Non-pigmented ciliary epithelial cell (primary cell): ENCODE measurements at regions not wholly inside any gene's neighbourhood (a gene's known extent, or its start where the extent isn't known, plus 50 kb on each side); places are given as distances from the start of the nearest gene placed in this dataset.
"Not testable (repeated sequence)": the region's sequence is repeated elsewhere in the genome, so short reads cannot be mapped to it uniquely, and the experiment has no call there.

Experiments used
- DNase-seq: peaks from one replicate; pipeline ENCODE4 v3.0.0-alpha.2; 2010; ENCODE audit warnings: low read depth

GRCh38 chrX:4091046-4091760 lies 377.8 kb upstream of the PRKX start:
- no peak for DNase-seq

DNA sequence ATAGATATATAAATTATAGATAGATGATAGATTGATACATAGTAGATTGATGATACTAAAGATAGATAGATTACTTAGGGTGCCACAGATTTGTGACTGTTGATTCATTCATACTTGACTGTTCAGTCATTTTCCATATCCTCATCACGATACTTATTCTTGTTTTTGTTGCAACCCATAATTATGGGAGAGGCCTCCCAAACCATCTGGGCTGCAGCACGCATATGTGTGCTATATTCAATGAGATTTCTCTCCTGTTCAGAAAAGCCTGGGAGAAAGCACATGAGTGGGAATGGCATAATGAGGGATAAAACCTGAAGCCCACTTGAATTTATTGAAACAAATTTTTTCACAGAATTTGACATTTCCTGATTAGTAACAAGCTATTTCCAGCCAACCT lies 346.4 kb upstream of the PRKX start:
- no peak for DNase-seq

- no peak for DNase-seq
Measured at GRCh38 chrX:4043951-4044350, 330.5 kb upstream of the PRKX start.

GRCh38 chrX:4035874-4036273 lies 322.4 kb upstream of the PRKX start:
- DNase-seq = no peak

DNA sequence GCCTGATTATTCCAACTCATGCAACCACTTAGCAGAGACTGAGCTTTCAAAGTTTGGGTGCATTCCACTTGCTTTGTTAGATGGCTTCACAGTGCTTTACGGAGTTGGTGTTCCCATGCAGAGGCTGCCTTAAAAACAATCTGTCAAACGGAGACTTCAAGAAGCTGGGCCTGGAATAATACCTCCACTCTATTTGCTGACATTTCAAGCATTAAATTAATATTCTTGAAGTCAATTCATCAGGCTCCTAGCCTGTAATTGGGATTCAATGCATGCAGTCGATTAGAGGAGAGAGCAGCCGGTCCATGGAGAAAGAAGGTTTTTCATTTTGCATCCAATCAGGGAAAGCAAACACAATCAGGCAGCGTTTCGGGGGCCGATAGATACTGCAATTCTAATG lies 314.7 kb upstream of the PRKX start:
- DNase-seq = no peak

GRCh38 chrX:4005281-4005680 lies 291.8 kb upstream of the PRKX start:
- DNase-seq = no peak

DNA sequence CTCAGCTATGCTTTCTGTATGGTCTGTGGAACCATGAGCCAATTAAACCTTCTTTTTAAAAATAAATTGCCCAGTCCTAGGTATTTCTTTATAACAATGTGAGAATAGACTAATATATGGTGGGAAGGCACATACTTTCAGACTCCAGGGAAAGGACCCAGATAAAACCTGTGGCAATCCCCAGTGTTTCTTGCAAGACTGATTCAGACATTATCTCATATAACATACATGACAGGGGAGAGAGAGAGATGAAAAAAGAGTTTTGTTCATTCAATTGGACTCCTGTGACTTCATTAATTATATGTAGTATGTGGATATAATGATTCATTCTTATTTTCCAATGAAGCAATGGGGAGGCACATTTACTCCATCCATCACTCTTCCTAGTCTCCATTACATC lies 291.4 kb upstream of the PRKX start:
- no peak for DNase-seq

GRCh38 chrX:3994315-3994714 lies 280.9 kb upstream of the PRKX start:
- DNase-seq = no peak

GRCh38 chrX:3990569-3990968 lies 277.1 kb upstream of the PRKX start:
- no peak for DNase-seq

- DNase-seq = not testable (repeated sequence)
Measured at GRCh38 chrX:3972104-3972858, 258.8 kb upstream of the PRKX start.

GRCh38 chrX:3968749-3969148 lies 255.3 kb upstream of the PRKX start:
- DNase-seq = no peak

DNA sequence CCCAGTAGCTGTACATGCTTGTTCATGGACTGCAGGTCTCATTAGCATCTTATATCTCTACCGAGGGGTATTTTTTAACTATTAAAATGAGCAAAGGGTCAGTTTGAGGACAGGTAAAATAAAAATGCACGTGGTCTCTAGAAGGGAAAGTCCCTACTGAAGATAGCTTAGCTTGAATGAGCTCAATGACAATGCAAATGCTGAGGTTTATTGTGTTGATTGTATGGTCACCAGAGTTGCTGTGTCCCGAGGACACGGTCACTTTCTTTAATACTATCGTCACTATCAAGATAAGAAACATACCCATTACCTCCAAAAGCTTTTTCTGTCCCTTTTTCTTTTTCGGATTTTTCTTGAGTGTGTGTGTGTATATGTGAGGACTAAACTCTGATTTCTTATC lies 250.5 kb upstream of the PRKX start:
- no peak for DNase-seq

DNA sequence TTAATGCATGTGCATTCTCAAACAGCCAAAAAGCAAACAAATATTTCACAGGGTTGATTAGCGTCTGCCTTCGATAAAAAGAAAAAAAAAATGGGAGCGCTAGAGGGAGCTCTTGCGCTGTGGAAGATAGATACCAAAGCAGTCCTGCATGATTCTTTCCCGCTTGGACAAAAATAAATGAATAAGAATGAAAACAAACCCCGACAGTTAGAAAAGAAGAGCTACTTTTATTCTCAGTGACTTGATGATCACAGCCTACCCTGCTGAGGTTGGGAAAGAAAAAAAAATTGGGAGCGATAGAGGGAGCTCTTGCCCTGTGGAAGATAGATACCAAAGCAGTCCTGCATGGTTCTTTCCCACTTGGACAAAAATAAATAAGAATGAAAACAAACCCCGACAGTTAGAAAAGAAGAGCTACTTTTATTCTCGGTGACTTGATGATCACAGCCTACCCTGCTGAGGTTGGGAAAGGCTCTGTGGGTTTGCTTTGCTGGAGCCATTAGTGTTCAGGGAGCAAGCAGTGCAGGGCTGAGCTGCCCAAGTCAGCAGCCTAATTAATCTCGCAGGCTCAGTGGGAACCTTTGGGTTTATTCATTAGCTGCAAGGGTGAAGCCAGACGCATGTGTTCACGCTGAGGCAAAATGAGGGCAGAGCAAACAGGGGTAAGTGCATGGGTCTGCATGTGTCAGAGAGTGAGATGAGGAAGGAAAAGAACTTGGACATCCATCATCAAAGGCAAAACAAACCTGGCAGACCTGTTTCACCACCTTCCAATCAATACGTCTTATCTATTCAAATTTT lies 249.3 kb upstream of the PRKX start:
- DNase-seq = no peak

- no peak for DNase-seq
Measured at GRCh38 chrX:3960952-3961351, 247.5 kb upstream of the PRKX start.

DNA sequence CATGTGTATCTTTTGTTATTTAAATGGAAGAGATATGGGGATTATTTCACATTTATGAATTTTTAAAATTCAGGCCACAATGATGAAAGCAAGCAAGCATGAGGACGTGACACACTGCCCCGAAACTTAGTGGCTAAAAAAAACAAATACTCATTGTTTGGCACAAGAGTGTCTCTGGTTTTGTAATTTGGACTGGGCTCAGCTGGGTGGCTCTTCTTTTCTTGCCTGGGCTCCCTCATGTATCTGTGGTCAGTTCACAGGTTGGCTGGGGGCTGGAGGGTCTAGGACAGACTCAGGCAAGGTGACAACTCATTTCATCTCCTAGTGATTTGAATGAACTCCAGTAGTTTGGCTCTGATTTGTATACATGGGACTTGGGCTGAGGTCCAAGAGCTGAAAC lies 238.4 kb upstream of the PRKX start:
- DNase-seq = no peak

- DNase-seq = no peak
Measured at GRCh38 chrX:3950373-3950772, 236.9 kb upstream of the PRKX start.

GRCh38 chrX:3943965-3944364 lies 230.5 kb upstream of the PRKX start:
- DNase-seq = no peak

- no peak for DNase-seq
Measured at GRCh38 chrX:3940000-3940610, 226.7 kb upstream of the PRKX start.

GRCh38 chrX:3938587-3938986 lies 225.1 kb upstream of the PRKX start:
- no peak for DNase-seq

GRCh38 chrX:3935196-3935595 lies 221.7 kb upstream of the PRKX start:
- DNase-seq = not testable (repeated sequence)

DNA sequence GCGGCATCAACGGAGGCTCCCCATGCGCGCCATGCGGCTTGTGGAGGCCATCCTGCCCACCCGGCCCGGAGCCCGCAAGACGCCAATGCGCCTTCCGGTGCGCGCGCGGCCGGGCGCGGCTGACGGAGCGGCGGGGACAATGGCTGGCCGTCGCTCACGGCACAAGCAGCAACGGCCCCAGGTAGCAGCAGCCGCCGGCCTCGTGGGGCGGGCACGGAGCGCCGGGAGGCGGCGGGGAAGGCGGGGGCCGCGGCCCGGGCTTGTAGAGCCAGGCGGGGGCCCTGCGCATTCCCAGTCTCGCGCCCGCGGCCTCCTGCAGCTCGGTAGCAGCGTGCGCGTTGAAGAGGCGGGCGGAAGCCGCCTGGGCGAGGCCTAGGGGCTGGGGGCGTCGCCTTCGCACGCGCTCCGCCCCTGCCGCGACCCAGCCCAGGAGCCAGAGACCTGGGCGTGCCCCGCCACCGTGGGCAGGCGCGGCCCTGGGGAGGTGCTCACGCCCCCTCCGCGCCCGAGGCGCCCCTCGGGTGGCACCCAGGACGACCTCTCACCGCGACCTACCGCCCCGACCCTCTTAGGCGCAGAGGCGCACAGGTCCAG lies 207.1 kb upstream of the PRKX start:
- not testable (repeated sequence) for DNase-seq
